ENCODE measurements at regions not wholly inside any gene's neighbourhood (a gene's known extent, or its start where the extent isn't known, plus 50 kb on each side); places are given as distances from the start of the nearest gene placed in this dataset.
"Not testable (repeated sequence)": the region's sequence is repeated elsewhere in the genome, so short reads cannot be mapped to it uniquely, and the experiment has no call there.

DNA sequence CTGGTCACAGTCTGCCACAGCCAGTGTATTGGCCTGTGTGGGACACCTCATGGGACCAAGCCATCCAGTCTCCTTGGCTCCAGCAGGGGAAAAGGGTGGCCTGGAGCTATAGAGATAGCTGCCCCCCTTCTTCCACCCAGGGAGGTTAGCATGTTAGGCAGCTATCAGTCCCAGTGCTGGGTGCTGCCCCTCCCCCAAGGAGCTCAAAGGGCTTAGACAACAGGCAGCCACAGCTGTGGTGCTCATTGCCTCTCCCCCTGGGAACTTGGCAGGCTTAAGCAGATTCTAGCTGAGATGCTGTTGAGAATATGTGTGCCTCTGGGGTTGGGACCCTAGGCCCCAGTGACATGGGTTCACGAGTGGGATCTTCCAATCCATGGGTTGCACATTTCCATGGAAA, 226.0 kb upstream of the PTGER4 start:
- Histone ChIP-seq H3K4me1 (ENCODE audit: control insufficient read depth in 1 of 2, insufficient read depth in 2 of 2, low read length in 2 of 2) (no peaks in the 10 kb centered on the region), H3K36me3 (ENCODE audit: control insufficient read depth in 1 of 2, insufficient read depth in 2 of 2, low read length in 2 of 2) (no peaks in the 10 kb centered on the region), H3K9me3 (ENCODE audit: control insufficient read depth in 1 of 2, low read length in 2 of 2) (no peaks in the 10 kb centered on the region), H3K9ac (ENCODE audit: low read depth in 1 of 2, low read length in 2 of 2) (no peak overlapping the region), H3K4me3 (ENCODE audit: low read depth in 1 of 2, low read length in 2 of 2) (no peak overlapping the region), H3K27ac (ENCODE audit: low read depth, low read length) (no peak overlapping the region), H3K27me3 (ENCODE audit: control insufficient read depth in 1 of 2, insufficient read depth in 2 of 2, low read length in 2 of 2) (no peaks in the 10 kb centered on the region)

DNA sequence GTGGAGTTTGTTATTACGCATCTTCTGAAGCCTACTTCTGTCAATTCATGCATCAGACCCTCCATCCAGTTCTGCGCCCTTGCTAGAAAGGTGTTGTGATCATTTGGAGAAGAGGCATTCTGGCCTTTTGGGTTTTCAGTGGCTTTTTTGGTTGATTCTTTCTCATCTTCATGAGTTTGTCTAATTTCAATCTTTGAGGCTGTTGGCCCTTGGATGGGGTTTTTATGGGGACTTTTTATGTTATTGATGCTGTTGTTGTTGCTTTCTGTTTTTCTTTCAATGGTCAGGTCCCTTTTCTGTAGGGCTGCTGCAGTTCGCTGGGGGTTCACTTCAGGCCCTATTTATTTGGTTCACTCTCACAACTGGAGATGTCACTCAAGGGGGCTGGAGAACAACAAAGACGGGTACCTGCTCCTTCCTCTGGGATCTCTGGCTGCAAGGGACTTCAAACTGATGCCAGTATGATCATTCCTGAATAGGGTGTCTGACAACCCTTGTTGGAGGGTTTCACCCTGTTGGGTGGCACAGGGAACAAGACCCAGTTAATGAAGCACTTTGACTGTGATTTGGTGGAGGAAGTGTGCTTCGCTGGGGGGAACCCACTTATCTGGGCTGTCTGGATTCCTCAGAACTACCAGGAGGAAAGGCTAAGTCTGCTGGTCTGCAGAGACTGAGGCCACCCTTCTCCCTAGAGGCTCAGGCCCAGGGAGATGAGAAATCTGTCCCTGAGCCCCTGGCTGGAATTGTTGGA, 226.7 kb upstream of the PTGER4 start:
- no peak overlapping the region for H3K4me3 ChIP-seq (ENCODE audit: low read depth in 1 of 2, low read length in 2 of 2)
- no peaks in the 10 kb centered on the region for H3K36me3 ChIP-seq (ENCODE audit: control insufficient read depth in 1 of 2, insufficient read depth in 2 of 2, low read length in 2 of 2)
- H3K27ac ChIP-seq (ENCODE audit: low read depth, low read length) = no peak overlapping the region
- no peaks in the 10 kb centered on the region for H3K27me3 ChIP-seq (ENCODE audit: control insufficient read depth in 1 of 2, insufficient read depth in 2 of 2, low read length in 2 of 2)
- H3K9ac ChIP-seq (ENCODE audit: low read depth in 1 of 2, low read length in 2 of 2) = no peak overlapping the region
- no peaks in the 10 kb centered on the region for H3K9me3 ChIP-seq (ENCODE audit: control insufficient read depth in 1 of 2, low read length in 2 of 2)
- H3K4me1 ChIP-seq (ENCODE audit: control insufficient read depth in 1 of 2, insufficient read depth in 2 of 2, low read length in 2 of 2) = no peaks in the 10 kb centered on the region

- H3K9ac ChIP-seq (ENCODE audit: low read depth in 1 of 2, low read length in 2 of 2) = no peak overlapping the region
- no peaks in the 10 kb centered on the region for H3K27me3 ChIP-seq (ENCODE audit: control insufficient read depth in 1 of 2, insufficient read depth in 2 of 2, low read length in 2 of 2)
- no peak overlapping the region for H3K4me3 ChIP-seq (ENCODE audit: low read depth in 1 of 2, low read length in 2 of 2)
- no peak overlapping the region for H3K27ac ChIP-seq (ENCODE audit: low read depth, low read length)
- peaks cover 0 to 5% of the 10 kb centered on the region in 2 donors for H3K9me3 ChIP-seq (ENCODE audit: control insufficient read depth in 1 of 2, low read length in 2 of 2)
- no peaks in the 10 kb centered on the region for H3K36me3 ChIP-seq (ENCODE audit: control insufficient read depth in 1 of 2, insufficient read depth in 2 of 2, low read length in 2 of 2)
- peaks cover 0 to 4% of the 10 kb centered on the region in 2 donors for H3K4me1 ChIP-seq (ENCODE audit: control insufficient read depth in 1 of 2, insufficient read depth in 2 of 2, low read length in 2 of 2)
Observed at GRCh38 chr5:40447438-40447837, 232.3 kb upstream of the PTGER4 start.

- no peak overlapping the region for H3K27ac ChIP-seq (ENCODE audit: low read depth, low read length)
- no peak overlapping the region for H3K4me3 ChIP-seq (ENCODE audit: low read depth in 1 of 2, low read length in 2 of 2)
- peaks cover 5 to 10% of the 10 kb centered on the region in 2 donors for H3K4me1 ChIP-seq (ENCODE audit: control insufficient read depth in 1 of 2, insufficient read depth in 2 of 2, low read length in 2 of 2)
- peaks cover 0 to 5% of the 10 kb centered on the region in 2 donors for H3K9me3 ChIP-seq (ENCODE audit: control insufficient read depth in 1 of 2, low read length in 2 of 2)
- no peak overlapping the region for H3K9ac ChIP-seq (ENCODE audit: low read depth in 1 of 2, low read length in 2 of 2)
- H3K36me3 ChIP-seq (ENCODE audit: control insufficient read depth in 1 of 2, insufficient read depth in 2 of 2, low read length in 2 of 2) = no peaks in the 10 kb centered on the region
- no peaks in the 10 kb centered on the region for H3K27me3 ChIP-seq (ENCODE audit: control insufficient read depth in 1 of 2, insufficient read depth in 2 of 2, low read length in 2 of 2)
Observed at GRCh38 chr5:40446910-40447309, 232.8 kb upstream of the PTGER4 start.

- Histone ChIP-seq H3K4me1 (ENCODE audit: control insufficient read depth in 1 of 2, insufficient read depth in 2 of 2, low read length in 2 of 2) (peaks cover 12 to 23% of the 10 kb centered on the region in 2 donors), H3K27ac (ENCODE audit: low read depth, low read length) (no peak overlapping the region), H3K4me3 (ENCODE audit: low read depth in 1 of 2, low read length in 2 of 2) (peak overlapping the region in 1 of 2 donors; percentile 23)
Observed at GRCh38 chr5:40442346-40442745, 237.4 kb upstream of the PTGER4 start.

DNA sequence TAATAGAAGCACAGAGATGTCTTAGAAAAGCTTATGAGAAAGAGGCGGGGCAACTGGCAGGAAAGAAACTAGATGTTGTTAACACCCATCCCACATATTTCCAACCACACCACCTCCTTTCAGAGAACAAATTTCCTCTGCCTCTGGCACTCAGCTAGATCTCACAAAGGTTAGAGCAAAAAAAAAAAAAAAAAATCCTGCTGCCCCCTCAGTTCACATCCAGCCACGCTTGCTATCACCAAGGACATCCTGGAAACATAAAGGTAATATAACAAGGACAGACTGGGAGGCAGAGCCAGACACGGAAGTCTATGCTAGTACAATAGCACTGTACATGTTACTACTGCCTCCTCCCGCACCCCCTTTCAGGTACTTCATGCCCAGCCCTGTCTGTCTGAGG, 238.0 kb upstream of the PTGER4 start:
- H3K9ac ChIP-seq (ENCODE audit: low read depth in 1 of 2, low read length in 2 of 2) = no peak overlapping the region
- H3K36me3 ChIP-seq (ENCODE audit: control insufficient read depth in 1 of 2, insufficient read depth in 2 of 2, low read length in 2 of 2) = no peaks in the 10 kb centered on the region
- peaks cover 12 to 26% of the 10 kb centered on the region in 2 donors for H3K4me1 ChIP-seq (ENCODE audit: control insufficient read depth in 1 of 2, insufficient read depth in 2 of 2, low read length in 2 of 2)
- H3K9me3 ChIP-seq (ENCODE audit: control insufficient read depth in 1 of 2, low read length in 2 of 2) = peaks cover 0 to 5% of the 10 kb centered on the region in 2 donors
- no peak overlapping the region for H3K27ac ChIP-seq (ENCODE audit: low read depth, low read length)
- H3K4me3 ChIP-seq (ENCODE audit: low read depth in 1 of 2, low read length in 2 of 2) = peak overlapping the region in 1 of 2 donors; percentile 23
- H3K27me3 ChIP-seq (ENCODE audit: control insufficient read depth in 1 of 2, insufficient read depth in 2 of 2, low read length in 2 of 2) = no peaks in the 10 kb centered on the region

More at GRCh38 chr5:40442346-40442745, 237.4 kb upstream of the PTGER4 start:
- H3K9me3 ChIP-seq (ENCODE audit: control insufficient read depth in 1 of 2, low read length in 2 of 2) = peaks cover 0 to 5% of the 10 kb centered on the region in 2 donors
- H3K9ac ChIP-seq (ENCODE audit: low read depth in 1 of 2, low read length in 2 of 2) = no peak overlapping the region
- no peaks in the 10 kb centered on the region for H3K36me3 ChIP-seq (ENCODE audit: control insufficient read depth in 1 of 2, insufficient read depth in 2 of 2, low read length in 2 of 2)
- no peaks in the 10 kb centered on the region for H3K27me3 ChIP-seq (ENCODE audit: control insufficient read depth in 1 of 2, insufficient read depth in 2 of 2, low read length in 2 of 2)

DNA sequence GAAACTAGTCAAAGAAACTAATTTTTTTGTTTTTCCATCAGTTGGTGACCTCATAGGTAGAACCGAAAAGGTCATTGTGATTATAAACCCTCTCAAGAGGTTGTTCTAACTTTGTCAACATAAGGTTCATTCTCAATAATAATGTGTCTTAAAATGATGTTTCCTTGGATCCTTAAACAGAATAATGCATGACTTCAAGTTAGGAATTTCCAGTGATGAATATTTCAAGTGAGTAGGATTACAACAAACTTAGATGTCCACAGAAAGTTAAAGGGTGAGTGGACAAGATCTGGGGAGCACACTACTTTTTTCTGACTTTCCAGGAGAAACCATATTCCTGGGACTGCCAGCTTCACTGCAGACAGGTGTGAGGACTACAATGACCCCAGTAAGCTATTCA, 239.0 kb upstream of the PTGER4 start:
- Histone ChIP-seq H3K27me3 (ENCODE audit: control insufficient read depth in 1 of 2, insufficient read depth in 2 of 2, low read length in 2 of 2) (no peaks in the 10 kb centered on the region), H3K36me3 (ENCODE audit: control insufficient read depth in 1 of 2, insufficient read depth in 2 of 2, low read length in 2 of 2) (no peaks in the 10 kb centered on the region), H3K9me3 (ENCODE audit: control insufficient read depth in 1 of 2, low read length in 2 of 2) (peaks cover 0 to 5% of the 10 kb centered on the region in 2 donors), H3K27ac (ENCODE audit: low read depth, low read length) (no peak overlapping the region), H3K9ac (ENCODE audit: low read depth in 1 of 2, low read length in 2 of 2) (no peak overlapping the region), H3K4me3 (ENCODE audit: low read depth in 1 of 2, low read length in 2 of 2) (no peak overlapping the region), H3K4me1 (ENCODE audit: control insufficient read depth in 1 of 2, insufficient read depth in 2 of 2, low read length in 2 of 2) (peaks cover 12 to 26% of the 10 kb centered on the region in 2 donors)

- H3K27me3 ChIP-seq (ENCODE audit: control insufficient read depth in 1 of 2, insufficient read depth in 2 of 2, low read length in 2 of 2); H3K27ac ChIP-seq (ENCODE audit: low read depth, low read length); H3K9me3 ChIP-seq (ENCODE audit: control insufficient read depth in 1 of 2, low read length in 2 of 2); H3K36me3 ChIP-seq (ENCODE audit: control insufficient read depth in 1 of 2, insufficient read depth in 2 of 2, low read length in 2 of 2); H3K9ac ChIP-seq (ENCODE audit: low read depth in 1 of 2, low read length in 2 of 2); H3K4me3 ChIP-seq (ENCODE audit: low read depth in 1 of 2, low read length in 2 of 2): not testable (repeated sequence)
- peaks cover 12 to 26% of the 10 kb centered on the region in 2 donors for H3K4me1 ChIP-seq (ENCODE audit: control insufficient read depth in 1 of 2, insufficient read depth in 2 of 2, low read length in 2 of 2)
Observed at GRCh38 chr5:40439103-40439502, 240.6 kb upstream of the PTGER4 start.

DNA sequence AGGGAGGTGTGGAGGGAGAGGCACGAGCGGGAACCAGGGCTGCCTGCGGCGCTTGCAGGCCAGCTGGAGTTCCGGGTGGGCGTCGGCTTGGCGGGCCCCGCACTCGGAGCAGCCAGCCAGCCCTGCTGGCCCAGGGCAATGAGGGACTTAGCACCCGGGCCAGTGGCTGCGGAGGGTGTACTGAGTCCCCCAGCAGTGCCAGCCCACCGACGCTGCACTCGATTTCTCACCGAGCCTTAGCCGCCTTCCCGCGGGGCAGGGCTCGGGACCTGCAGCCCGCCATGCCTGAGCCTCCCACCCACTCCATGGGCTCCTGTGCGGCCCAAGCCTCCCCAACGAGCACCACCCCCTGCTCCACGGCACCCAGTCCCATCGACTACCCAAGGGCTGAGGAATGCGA, 241.1 kb upstream of the PTGER4 start:
- not testable (repeated sequence) for H3K27me3 ChIP-seq (ENCODE audit: control insufficient read depth in 1 of 2, insufficient read depth in 2 of 2, low read length in 2 of 2); H3K9ac ChIP-seq (ENCODE audit: low read depth in 1 of 2, low read length in 2 of 2); H3K27ac ChIP-seq (ENCODE audit: low read depth, low read length); H3K36me3 ChIP-seq (ENCODE audit: control insufficient read depth in 1 of 2, insufficient read depth in 2 of 2, low read length in 2 of 2); H3K4me3 ChIP-seq (ENCODE audit: low read depth in 1 of 2, low read length in 2 of 2); H3K9me3 ChIP-seq (ENCODE audit: control insufficient read depth in 1 of 2, low read length in 2 of 2)
- H3K4me1 ChIP-seq (ENCODE audit: control insufficient read depth in 1 of 2, insufficient read depth in 2 of 2, low read length in 2 of 2) = peaks cover 12 to 26% of the 10 kb centered on the region in 2 donors

GRCh38 chr5:40437452-40437861, 242.3 kb upstream of the PTGER4 start:
- Histone ChIP-seq H3K27me3 (ENCODE audit: control insufficient read depth in 1 of 2, insufficient read depth in 2 of 2, low read length in 2 of 2) (no peaks in the 10 kb centered on the region), H3K9me3 (ENCODE audit: control insufficient read depth in 1 of 2, low read length in 2 of 2) (no peaks in the 10 kb centered on the region), H3K4me1 (ENCODE audit: control insufficient read depth in 1 of 2, insufficient read depth in 2 of 2, low read length in 2 of 2) (peaks cover 12 to 21% of the 10 kb centered on the region in 2 donors), H3K27ac (ENCODE audit: low read depth, low read length) (no peak overlapping the region), H3K36me3 (ENCODE audit: control insufficient read depth in 1 of 2, insufficient read depth in 2 of 2, low read length in 2 of 2) (no peaks in the 10 kb centered on the region), H3K4me3 (ENCODE audit: low read depth in 1 of 2, low read length in 2 of 2) (no peak overlapping the region), H3K9ac (ENCODE audit: low read depth in 1 of 2, low read length in 2 of 2) (no peak overlapping the region)
